WTC11 (cell line): ENCODE measurements at regions not wholly inside any gene's neighbourhood (a gene's known extent, or its start where the extent isn't known, plus 50 kb on each side); places are given as distances from the start of the nearest gene placed in this dataset.
"Not testable (repeated sequence)": the region's sequence is repeated elsewhere in the genome, so short reads cannot be mapped to it uniquely, and the experiment has no call there.

ENCODE experiments used
- NR3C1 ChIP-seq: sonication (generic); formaldehyde crosslinking; conservative IDR thresholded peaks from 2 replicates; pipeline ENCODE4 v1.8.1; 2023; ENCODE audit warnings: low read depth, mild to moderate bottlenecking, missing genetic modification reagents
- TP53 ChIP-seq: sonication (generic); formaldehyde crosslinking; IDR thresholded peaks from 2 replicates; pipeline ENCODE4 v1.8.1; 2023; ENCODE audit warnings: mild to moderate bottlenecking, missing genetic modification reagents
- TF ChIP-seq, protein P1 (sequence below): fragments of 200-600 bp; IDR thresholded peaks from 2 replicates; pipeline ENCODE4 v1.8.0; 2022; ENCODE audit warnings: antibody characterized with exemption
- TF ChIP-seq, protein P2 (sequence below): sonication (generic); formaldehyde crosslinking; IDR thresholded peaks from 2 replicates; pipeline ENCODE4 v1.8.0; 2023; ENCODE audit warnings: missing genetic modification reagents, mild to moderate bottlenecking, borderline replicate concordance
- TF ChIP-seq, protein P3 (sequence below): sonication (generic); formaldehyde crosslinking; IDR thresholded peaks from 2 replicates; pipeline ENCODE4 v1.8.0; 2022; ENCODE audit warnings: mild to moderate bottlenecking, missing genetic modification reagents

DNA sequence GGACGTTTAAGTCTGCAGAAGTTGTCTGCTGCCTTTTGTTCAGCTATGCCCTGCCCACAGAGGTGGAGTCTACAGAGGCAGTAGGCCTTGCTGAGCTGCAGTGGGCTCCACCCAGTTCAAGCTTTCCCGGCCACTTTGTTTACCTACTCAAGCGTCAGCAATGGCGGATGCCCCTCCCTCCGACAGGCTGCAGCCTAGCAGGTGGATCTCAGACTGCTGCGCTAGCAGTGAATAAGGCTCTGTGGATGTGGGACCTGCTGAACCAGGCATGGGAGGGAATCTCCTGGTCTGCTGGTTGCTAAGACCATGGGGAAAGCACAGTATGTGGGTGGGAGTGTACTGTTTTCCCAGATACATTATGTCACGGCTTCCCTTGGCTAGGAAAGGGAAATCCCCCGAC, 58.2 kb upstream of the N4BP1 start:
- TF ChIP-seq, protein P1, sequence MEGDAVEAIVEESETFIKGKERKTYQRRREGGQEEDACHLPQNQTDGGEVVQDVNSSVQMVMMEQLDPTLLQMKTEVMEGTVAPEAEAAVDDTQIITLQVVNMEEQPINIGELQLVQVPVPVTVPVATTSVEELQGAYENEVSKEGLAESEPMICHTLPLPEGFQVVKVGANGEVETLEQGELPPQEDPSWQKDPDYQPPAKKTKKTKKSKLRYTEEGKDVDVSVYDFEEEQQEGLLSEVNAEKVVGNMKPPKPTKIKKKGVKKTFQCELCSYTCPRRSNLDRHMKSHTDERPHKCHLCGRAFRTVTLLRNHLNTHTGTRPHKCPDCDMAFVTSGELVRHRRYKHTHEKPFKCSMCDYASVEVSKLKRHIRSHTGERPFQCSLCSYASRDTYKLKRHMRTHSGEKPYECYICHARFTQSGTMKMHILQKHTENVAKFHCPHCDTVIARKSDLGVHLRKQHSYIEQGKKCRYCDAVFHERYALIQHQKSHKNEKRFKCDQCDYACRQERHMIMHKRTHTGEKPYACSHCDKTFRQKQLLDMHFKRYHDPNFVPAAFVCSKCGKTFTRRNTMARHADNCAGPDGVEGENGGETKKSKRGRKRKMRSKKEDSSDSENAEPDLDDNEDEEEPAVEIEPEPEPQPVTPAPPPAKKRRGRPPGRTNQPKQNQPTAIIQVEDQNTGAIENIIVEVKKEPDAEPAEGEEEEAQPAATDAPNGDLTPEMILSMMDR, result not testable (repeated sequence)
- TF ChIP-seq NR3C1; TP53 (CRISPR knock-in tag): not testable (repeated sequence)
- TF ChIP-seq, protein P2, sequence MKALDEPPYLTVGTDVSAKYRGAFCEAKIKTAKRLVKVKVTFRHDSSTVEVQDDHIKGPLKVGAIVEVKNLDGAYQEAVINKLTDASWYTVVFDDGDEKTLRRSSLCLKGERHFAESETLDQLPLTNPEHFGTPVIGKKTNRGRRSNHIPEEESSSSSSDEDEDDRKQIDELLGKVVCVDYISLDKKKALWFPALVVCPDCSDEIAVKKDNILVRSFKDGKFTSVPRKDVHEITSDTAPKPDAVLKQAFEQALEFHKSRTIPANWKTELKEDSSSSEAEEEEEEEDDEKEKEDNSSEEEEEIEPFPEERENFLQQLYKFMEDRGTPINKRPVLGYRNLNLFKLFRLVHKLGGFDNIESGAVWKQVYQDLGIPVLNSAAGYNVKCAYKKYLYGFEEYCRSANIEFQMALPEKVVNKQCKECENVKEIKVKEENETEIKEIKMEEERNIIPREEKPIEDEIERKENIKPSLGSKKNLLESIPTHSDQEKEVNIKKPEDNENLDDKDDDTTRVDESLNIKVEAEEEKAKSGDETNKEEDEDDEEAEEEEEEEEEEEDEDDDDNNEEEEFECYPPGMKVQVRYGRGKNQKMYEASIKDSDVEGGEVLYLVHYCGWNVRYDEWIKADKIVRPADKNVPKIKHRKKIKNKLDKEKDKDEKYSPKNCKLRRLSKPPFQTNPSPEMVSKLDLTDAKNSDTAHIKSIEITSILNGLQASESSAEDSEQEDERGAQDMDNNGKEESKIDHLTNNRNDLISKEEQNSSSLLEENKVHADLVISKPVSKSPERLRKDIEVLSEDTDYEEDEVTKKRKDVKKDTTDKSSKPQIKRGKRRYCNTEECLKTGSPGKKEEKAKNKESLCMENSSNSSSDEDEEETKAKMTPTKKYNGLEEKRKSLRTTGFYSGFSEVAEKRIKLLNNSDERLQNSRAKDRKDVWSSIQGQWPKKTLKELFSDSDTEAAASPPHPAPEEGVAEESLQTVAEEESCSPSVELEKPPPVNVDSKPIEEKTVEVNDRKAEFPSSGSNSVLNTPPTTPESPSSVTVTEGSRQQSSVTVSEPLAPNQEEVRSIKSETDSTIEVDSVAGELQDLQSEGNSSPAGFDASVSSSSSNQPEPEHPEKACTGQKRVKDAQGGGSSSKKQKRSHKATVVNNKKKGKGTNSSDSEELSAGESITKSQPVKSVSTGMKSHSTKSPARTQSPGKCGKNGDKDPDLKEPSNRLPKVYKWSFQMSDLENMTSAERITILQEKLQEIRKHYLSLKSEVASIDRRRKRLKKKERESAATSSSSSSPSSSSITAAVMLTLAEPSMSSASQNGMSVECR (CRISPR knock-in tag), result not testable (repeated sequence)
- TF ChIP-seq, protein P3, sequence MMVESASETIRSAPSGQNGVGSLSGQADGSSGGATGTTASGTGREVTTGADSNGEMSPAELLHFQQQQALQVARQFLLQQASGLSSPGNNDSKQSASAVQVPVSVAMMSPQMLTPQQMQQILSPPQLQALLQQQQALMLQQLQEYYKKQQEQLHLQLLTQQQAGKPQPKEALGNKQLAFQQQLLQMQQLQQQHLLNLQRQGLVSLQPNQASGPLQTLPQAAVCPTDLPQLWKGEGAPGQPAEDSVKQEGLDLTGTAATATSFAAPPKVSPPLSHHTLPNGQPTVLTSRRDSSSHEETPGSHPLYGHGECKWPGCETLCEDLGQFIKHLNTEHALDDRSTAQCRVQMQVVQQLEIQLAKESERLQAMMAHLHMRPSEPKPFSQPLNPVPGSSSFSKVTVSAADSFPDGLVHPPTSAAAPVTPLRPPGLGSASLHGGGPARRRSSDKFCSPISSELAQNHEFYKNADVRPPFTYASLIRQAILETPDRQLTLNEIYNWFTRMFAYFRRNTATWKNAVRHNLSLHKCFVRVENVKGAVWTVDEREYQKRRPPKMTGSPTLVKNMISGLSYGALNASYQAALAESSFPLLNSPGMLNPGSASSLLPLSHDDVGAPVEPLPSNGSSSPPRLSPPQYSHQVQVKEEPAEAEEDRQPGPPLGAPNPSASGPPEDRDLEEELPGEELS (CRISPR knock-in tag), result not testable (repeated sequence)
